ENCODE measurements at regions not wholly inside any gene's neighbourhood (a gene's known extent, or its start where the extent isn't known, plus 50 kb on each side); places are given as distances from the start of the nearest gene placed in this dataset.

DNA sequence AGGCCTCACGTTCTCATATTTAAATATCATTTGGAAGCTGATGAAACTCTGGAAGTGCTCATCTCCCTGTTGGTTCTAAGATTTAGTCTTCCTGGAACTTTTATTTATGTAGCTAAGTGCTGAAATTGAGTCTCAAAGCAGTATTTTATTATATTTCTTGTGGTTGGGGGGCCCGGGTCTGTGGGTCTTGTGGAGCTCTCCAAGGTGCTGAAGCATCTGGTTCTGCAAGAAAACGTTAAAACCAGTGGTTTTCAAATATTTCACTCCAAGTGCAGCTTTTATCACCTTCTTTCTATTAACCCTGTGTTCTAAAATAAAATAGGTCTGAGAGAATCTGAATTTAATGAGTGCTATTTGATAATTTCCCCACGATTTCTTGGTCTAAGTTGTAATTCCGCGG, 1404.8 kb downstream of the TBC1D22A start:
- Histone ChIP-seq H3K4me1 (ENCODE audit: insufficient read depth) (no peaks in the 10 kb centered on the region), H3K36me3 (ENCODE audit: low read depth) (no peaks in the 10 kb centered on the region), H3K4me2 (ENCODE audit: unreplicated experiment) (no peak overlapping the region), H3K9me2 (ENCODE audit: insufficient read depth) (no peaks in the 10 kb centered on the region), H2AFZ (no peak overlapping the region), H3K27me3 (replicated peaks; ENCODE audit: insufficient read depth) (no peaks in the 10 kb centered on the region), H3K79me2 (ENCODE audit: insufficient read depth) (no peaks in the 10 kb centered on the region), H3K9ac (no peak overlapping the region), H4K20me1 (ENCODE audit: insufficient read depth) (no peaks in the 10 kb centered on the region), H3K27ac (no peak overlapping the region), H3K4me3 (no peak overlapping the region), H3K9me3 (ENCODE audit: low read depth) (no peaks in the 10 kb centered on the region), H3F3A (ENCODE audit: insufficient read depth) (no peaks in the 10 kb centered on the region)
- DNase-seq = no peak
- TF ChIP-seq EZH2phosphoT487 (IDR thresholded peaks at IDR 0.05; ENCODE audit: insufficient read depth, low read depth) (no peak), EZH2 (IDR thresholded peaks at IDR 0.05; ENCODE audit: insufficient read depth, poor library complexity, severe bottlenecking) (no peak)
- 29 to 38% methylated on average over 6 of the region's 6 CpGs for WGBS, 2 experiments (ENCODE audit: low coverage in 1 of 2, low lambda C conversion rate in 2 of 2, missing lambda C conversion rate in 2 of 2)
- in situ Hi-C loops (cut with MboI) = no loop called here

DNA sequence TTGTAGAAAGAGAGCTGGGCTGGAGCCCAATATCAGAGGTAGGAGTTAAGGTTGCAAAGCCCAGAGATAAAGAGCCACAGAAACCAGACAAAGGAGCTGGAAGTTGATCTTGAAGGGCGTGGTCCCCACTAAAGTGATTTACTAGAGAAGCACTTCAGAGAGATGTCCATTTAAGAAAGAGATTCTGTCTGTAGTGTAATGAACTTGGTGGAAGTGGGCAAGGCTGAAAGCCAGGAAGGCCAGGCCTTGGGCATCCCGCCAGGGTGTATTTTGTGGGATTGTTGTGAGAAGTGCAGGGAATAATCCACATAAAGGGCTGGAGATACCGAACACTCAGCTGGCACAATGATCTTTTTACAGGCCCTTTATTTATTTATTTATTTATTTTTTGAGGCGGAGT, 1398.8 kb downstream of the TBC1D22A start:
- Histone ChIP-seq H3K4me1 (ENCODE audit: insufficient read depth) (no peaks in the 10 kb centered on the region), H3K27me3 (replicated peaks; ENCODE audit: insufficient read depth) (no peaks in the 10 kb centered on the region), H3K4me2 (ENCODE audit: unreplicated experiment) (no peak overlapping the region), H4K20me1 (ENCODE audit: insufficient read depth) (no peaks in the 10 kb centered on the region), H3K4me3 (no peak overlapping the region), H3K36me3 (ENCODE audit: low read depth) (no peaks in the 10 kb centered on the region), H3K9me3 (ENCODE audit: low read depth) (no peaks in the 10 kb centered on the region), H3K9ac (no peak overlapping the region), H2AFZ (no peak overlapping the region), H3K79me2 (ENCODE audit: insufficient read depth) (no peaks in the 10 kb centered on the region), H3F3A (ENCODE audit: insufficient read depth) (no peaks in the 10 kb centered on the region), H3K27ac (no peak overlapping the region), H3K9me2 (ENCODE audit: insufficient read depth) (no peaks in the 10 kb centered on the region)
- DNase-seq = no peak
- 33 to 38% methylated on average over 4 of the region's 4 CpGs for WGBS, 2 experiments (ENCODE audit: low coverage in 1 of 2, low lambda C conversion rate in 2 of 2, missing lambda C conversion rate in 2 of 2)
- no peak for TF ChIP-seq EZH2 (IDR thresholded peaks at IDR 0.05; ENCODE audit: insufficient read depth, poor library complexity, severe bottlenecking)
- in situ Hi-C loops (cut with MboI) = no loop called here

DNA sequence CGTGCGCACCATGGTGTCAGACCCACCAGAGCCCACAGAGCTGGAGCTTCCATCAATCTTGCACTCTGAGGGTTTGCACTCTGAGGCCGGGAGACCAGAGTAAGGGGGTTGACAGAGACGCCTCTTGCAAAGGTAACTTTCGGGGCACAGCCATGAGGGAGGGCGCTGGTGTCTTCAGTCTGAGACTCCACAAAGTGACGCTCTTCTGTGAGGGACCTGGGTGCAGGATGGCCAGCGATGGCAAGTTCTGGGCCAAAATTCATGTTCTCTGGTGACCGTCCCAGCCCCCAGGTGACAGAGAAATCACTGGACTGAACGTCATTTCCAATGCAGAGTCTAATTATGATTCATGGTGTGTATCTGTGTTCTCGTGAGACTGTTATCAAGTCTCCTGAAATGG, 1395.2 kb downstream of the TBC1D22A start:
- no peak overlapping the region for H2AFZ ChIP-seq
- no peaks in the 10 kb centered on the region for H4K20me1 ChIP-seq (ENCODE audit: insufficient read depth)
- no peaks in the 10 kb centered on the region for H3K9me3 ChIP-seq (ENCODE audit: low read depth)
- no peaks in the 10 kb centered on the region for H3K27me3 ChIP-seq (replicated peaks; ENCODE audit: insufficient read depth)
- no peaks in the 10 kb centered on the region for H3K36me3 ChIP-seq (ENCODE audit: low read depth)
- no peaks in the 10 kb centered on the region for H3K79me2 ChIP-seq (ENCODE audit: insufficient read depth)
- in situ Hi-C loops (cut with MboI) = no loop called here
- no peak overlapping the region for H3K4me2 ChIP-seq (ENCODE audit: unreplicated experiment)
- no peak for DNase-seq
- no peak overlapping the region for H3K27ac ChIP-seq
- H3K9me2 ChIP-seq (ENCODE audit: insufficient read depth) = no peaks in the 10 kb centered on the region
- no peaks in the 10 kb centered on the region for H3K4me1 ChIP-seq (ENCODE audit: insufficient read depth)
- H3K4me3 ChIP-seq = no peak overlapping the region
- no peaks in the 10 kb centered on the region for H3F3A ChIP-seq (ENCODE audit: insufficient read depth)
- TF ChIP-seq EZH2phosphoT487 (IDR thresholded peaks at IDR 0.05; ENCODE audit: insufficient read depth, low read depth) (no peak), EZH2 (IDR thresholded peaks at IDR 0.05; ENCODE audit: insufficient read depth, poor library complexity, severe bottlenecking) (no peak)
- WGBS, 2 experiments (ENCODE audit: low coverage in 1 of 2, low lambda C conversion rate in 2 of 2, missing lambda C conversion rate in 2 of 2) = 57 to 65% methylated on average over 11 of the region's 11 CpGs
- H3K9ac ChIP-seq = no peak overlapping the region

DNA sequence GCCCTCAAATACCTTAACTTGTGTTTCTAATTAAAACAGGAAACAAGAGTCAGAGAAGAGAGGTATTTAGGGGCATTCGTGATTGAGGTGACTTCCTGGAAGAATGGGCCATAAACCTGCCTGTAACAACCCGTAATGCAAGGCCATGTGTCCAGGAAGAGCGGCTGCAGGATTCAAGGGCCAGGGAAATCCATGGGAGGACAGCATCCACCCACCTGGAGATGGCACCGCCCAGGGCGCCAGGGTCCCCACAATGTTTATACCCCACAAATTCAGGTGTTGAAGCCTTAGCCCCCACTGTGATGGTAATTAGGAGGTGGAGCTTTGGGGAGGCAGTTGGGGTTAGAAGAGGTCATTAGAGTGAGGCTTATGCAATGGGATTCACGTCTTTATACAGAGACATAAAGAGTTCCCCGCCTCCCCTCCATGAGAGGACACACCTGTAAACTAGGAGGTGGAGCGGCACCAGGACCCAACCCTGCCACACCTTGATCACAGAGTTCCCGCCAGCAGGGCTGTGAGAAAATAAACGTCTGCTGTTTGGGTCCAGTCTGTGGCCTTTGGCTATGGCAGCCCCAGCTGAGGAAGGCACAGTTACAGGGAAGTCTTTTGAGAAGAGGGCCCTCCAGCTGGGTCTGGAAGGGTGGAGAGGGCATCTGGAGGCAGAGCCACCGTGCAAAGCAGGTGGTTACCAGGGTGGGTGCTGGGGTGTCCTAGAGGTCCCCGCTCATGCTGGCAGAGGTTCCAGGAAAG, 1394.3 kb downstream of the TBC1D22A start:
- no peak overlapping the region for H3K4me2 ChIP-seq (ENCODE audit: unreplicated experiment)
- no peak overlapping the region for H3K9ac ChIP-seq
- H2AFZ ChIP-seq = no peak overlapping the region
- 31 to 33% methylated on average over 12 of the region's 12 CpGs for WGBS, 2 experiments (ENCODE audit: low coverage in 1 of 2, low lambda C conversion rate in 2 of 2, missing lambda C conversion rate in 2 of 2)
- no peaks in the 10 kb centered on the region for H4K20me1 ChIP-seq (ENCODE audit: insufficient read depth)
- H3K79me2 ChIP-seq (ENCODE audit: insufficient read depth) = no peaks in the 10 kb centered on the region
- H3K36me3 ChIP-seq (ENCODE audit: low read depth) = no peaks in the 10 kb centered on the region
- no peaks in the 10 kb centered on the region for H3K27me3 ChIP-seq (replicated peaks; ENCODE audit: insufficient read depth)
- no peak for DNase-seq
- no peak overlapping the region for H3K27ac ChIP-seq
- no peaks in the 10 kb centered on the region for H3K4me1 ChIP-seq (ENCODE audit: insufficient read depth)
- H3K4me3 ChIP-seq = no peak overlapping the region
- H3K9me2 ChIP-seq (ENCODE audit: insufficient read depth) = no peaks in the 10 kb centered on the region
- TF ChIP-seq EZH2 (IDR thresholded peaks at IDR 0.05; ENCODE audit: insufficient read depth, poor library complexity, severe bottlenecking) (no peak), EZH2phosphoT487 (IDR thresholded peaks at IDR 0.05; ENCODE audit: insufficient read depth, low read depth) (no peak)
- H3K9me3 ChIP-seq (ENCODE audit: low read depth) = no peaks in the 10 kb centered on the region
- no peaks in the 10 kb centered on the region for H3F3A ChIP-seq (ENCODE audit: insufficient read depth)
- in situ Hi-C loops (cut with MboI) = no loop called here

DNA sequence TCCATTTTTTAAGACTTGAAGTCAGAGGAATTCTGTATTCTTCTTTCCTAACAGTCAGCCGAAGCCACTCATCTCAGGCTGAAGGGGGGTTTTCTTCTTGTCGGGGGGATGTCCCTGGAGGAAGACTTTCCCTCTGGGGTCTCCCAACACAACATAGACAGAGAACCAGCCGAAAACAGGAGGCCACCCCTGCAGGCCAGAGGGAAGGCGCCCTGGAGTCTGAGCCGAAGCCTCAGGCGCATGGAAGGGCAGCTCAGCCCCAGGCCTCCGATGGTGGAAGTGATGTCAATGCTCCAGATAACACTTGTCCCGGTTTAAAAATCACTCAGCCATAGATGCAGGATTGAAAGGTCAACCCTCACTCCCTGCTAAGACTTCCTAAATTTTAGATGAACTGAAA, 1393.0 kb downstream of the TBC1D22A start:
- no peaks in the 10 kb centered on the region for H3K9me2 ChIP-seq (ENCODE audit: insufficient read depth)
- in situ Hi-C loops (cut with MboI) = no loop called here
- no peak overlapping the region for H3K4me2 ChIP-seq (ENCODE audit: unreplicated experiment)
- H3K79me2 ChIP-seq (ENCODE audit: insufficient read depth) = no peaks in the 10 kb centered on the region
- H3K9me3 ChIP-seq (ENCODE audit: low read depth) = no peaks in the 10 kb centered on the region
- no peak for DNase-seq
- H3K27me3 ChIP-seq (replicated peaks; ENCODE audit: insufficient read depth) = no peaks in the 10 kb centered on the region
- H3K27ac ChIP-seq = no peak overlapping the region
- H2AFZ ChIP-seq = no peak overlapping the region
- H3K9ac ChIP-seq = no peak overlapping the region
- H4K20me1 ChIP-seq (ENCODE audit: insufficient read depth) = no peaks in the 10 kb centered on the region
- TF ChIP-seq EZH2phosphoT487 (IDR thresholded peaks at IDR 0.05; ENCODE audit: insufficient read depth, low read depth) (no peak), EZH2 (IDR thresholded peaks at IDR 0.05; ENCODE audit: insufficient read depth, poor library complexity, severe bottlenecking) (no peak)
- H3K4me1 ChIP-seq (ENCODE audit: insufficient read depth) = no peaks in the 10 kb centered on the region
- 40 to 52% methylated on average over 8 of the region's 8 CpGs for WGBS, 2 experiments (ENCODE audit: low coverage in 1 of 2, low lambda C conversion rate in 2 of 2, missing lambda C conversion rate in 2 of 2)
- H3K36me3 ChIP-seq (ENCODE audit: low read depth) = no peaks in the 10 kb centered on the region
- H3F3A ChIP-seq (ENCODE audit: insufficient read depth) = no peaks in the 10 kb centered on the region
- no peak overlapping the region for H3K4me3 ChIP-seq
